Small intestine (tissue), 7 donors: ENCODE measurements at regions not wholly inside any gene's neighbourhood (a gene's known extent, or its start where the extent isn't known, plus 50 kb on each side); places are given as distances from the start of the nearest gene placed in this dataset.

Experiments
- DNase-seq, 2 donors: peaks; one replicate each; pipeline versions ENCODE4 v3.0.0 to v3.0.0-alpha.2; 2013
- FAIRE-seq: peaks from 2 replicates; lab custom pipeline; 2012; peaks lifted over from hg19 to GRCh38; lab: Jason Lieb, UNC
- H3K27ac ChIP-seq, 3 donors: one replicate each; pipeline ENCODE4 v1.5.1; 2013; ENCODE audit warnings: low read length in 2 of 3, mild to moderate bottlenecking in 2 of 3, control low read depth in 1 of 3, inconsistent platforms in 1 of 3, low read depth in 1 of 3, moderate library complexity in 1 of 3
- H3K27me3 ChIP-seq, 3 donors: one replicate each; pipeline ENCODE4 v1.6.1; 2013; ENCODE audit warnings: low read length in 3 of 3, inconsistent platforms in 1 of 3; ENCODE audit not compliant: control insufficient read depth in 3 of 3, insufficient read depth in 3 of 3
- H3K36me3 ChIP-seq, 3 donors: one replicate each; pipeline ENCODE4 v1.6.1; 2013; ENCODE audit warnings: low read length in 3 of 3, inconsistent platforms in 1 of 3, low read depth in 1 of 3, mild to moderate bottlenecking in 1 of 3, moderate library complexity in 1 of 3; ENCODE audit not compliant: control insufficient read depth in 3 of 3, insufficient read depth in 2 of 3
- H3K4me1 ChIP-seq, 3 donors: one replicate each; pipeline ENCODE4 v1.6.1; 2013; ENCODE audit warnings: low read length in 2 of 3, inconsistent platforms in 1 of 3, low read depth in 1 of 3, mild to moderate bottlenecking in 1 of 3, moderate library complexity in 1 of 3; ENCODE audit not compliant: control insufficient read depth in 3 of 3, insufficient read depth in 2 of 3
- H3K4me3 ChIP-seq, 3 donors: one replicate each; pipeline ENCODE4 v1.5.1; 2013; ENCODE audit warnings: low read length in 3 of 3, control low read depth in 1 of 3, inconsistent platforms in 1 of 3, low read depth in 1 of 3, mild to moderate bottlenecking in 1 of 3, moderate library complexity in 1 of 3
- H3K9me3 ChIP-seq, 2 donors: one replicate each; pipeline ENCODE4 v1.6.1; 2013; ENCODE audit warnings: low read depth in 1 of 2, low read length in 1 of 2; ENCODE audit not compliant: control insufficient read depth in 2 of 2, insufficient read depth in 1 of 2
- WGBS, 3 donors: extraction: QIAGEN DNeasy Blood & Tissue Kit; methylation state at CpG; one replicate each; pipeline ENCODE4 v1.1.7; 2013; 5-methylcytosine and 5-hydroxymethylcytosine counted together
- donor health status: healthy with polysubstance abuse.
- donor health status: control.
- donor health status: control.
- donor health status: Bipolar disorder and iron deficiency.
- donor health status: healthy.

DNA sequence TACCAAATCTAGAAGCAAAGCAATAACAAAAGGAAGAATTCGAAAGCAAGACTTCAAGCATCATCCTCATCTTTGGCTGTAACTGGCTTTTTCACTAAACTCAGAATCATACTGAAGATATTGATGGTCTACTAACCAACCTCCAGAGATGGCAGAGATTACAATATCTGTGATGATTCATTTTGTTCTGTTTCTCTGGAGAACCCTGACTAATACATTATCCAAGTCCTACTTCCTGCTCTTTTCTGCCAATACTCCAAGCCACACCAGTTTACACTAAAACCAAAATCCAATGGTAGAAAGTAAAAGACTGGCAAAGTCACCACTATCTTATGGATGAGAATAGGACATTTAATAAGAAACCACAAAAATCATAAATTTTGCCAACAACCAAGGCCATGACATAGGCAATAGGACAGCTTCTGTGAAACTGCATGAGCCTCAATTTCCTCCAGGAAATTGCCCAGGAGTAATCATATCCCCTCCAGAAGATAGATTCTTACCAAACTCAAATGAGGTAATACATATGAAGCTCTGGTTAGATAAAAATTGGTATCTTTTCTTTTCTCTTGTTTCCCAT lies 159.8 kb downstream of the METTL4 start:
- no peak for FAIRE-seq
- 86 to 94% (median 94%) methylated on average over 1 of the region's 1 CpG for WGBS, 3 donors

DNA sequence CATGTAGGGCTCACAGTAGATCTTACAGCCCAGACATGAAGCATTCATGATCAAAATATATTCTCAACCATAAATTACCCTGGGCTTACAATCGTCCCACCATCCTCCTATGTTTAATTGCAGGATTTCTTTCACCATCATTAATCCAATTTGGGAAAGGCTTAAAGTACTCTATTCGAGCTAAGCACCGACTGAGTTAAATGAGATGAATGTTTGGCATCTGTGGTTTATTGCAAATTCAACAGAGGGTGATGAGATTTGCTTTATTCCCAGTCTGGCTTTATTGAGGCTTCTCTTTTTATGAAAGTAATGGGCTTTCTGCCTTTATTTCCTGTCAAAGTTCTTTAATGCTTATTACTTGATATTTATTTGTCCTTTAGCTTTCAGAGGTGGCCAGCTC lies 159.0 kb downstream of the METTL4 start:
- WGBS, 3 donors: 75 to 76% (median 75%) methylated on average over 3 of the region's 3 CpGs
- DNase-seq: no peak
- no peak overlapping the region for H3K4me3 ChIP-seq
- no peaks in the 10 kb centered on the region for H3K36me3 ChIP-seq
- no peaks in the 10 kb centered on the region for H3K9me3 ChIP-seq
- no peak overlapping the region for H3K27ac ChIP-seq
- H3K4me1 ChIP-seq: no peaks in the 10 kb centered on the region
- no peak for FAIRE-seq
- no peaks in the 10 kb centered on the region for H3K27me3 ChIP-seq

More for the DNA sequence above, 159.8 kb downstream of the METTL4 start:
- Histone ChIP-seq H3K27ac (no peak overlapping the region), H3K36me3 (no peaks in the 10 kb centered on the region), H3K9me3 (no peaks in the 10 kb centered on the region), H3K4me1 (no peaks in the 10 kb centered on the region), H3K4me3 (no peak overlapping the region), H3K27me3 (no peaks in the 10 kb centered on the region)
- no peak for DNase-seq

DNA sequence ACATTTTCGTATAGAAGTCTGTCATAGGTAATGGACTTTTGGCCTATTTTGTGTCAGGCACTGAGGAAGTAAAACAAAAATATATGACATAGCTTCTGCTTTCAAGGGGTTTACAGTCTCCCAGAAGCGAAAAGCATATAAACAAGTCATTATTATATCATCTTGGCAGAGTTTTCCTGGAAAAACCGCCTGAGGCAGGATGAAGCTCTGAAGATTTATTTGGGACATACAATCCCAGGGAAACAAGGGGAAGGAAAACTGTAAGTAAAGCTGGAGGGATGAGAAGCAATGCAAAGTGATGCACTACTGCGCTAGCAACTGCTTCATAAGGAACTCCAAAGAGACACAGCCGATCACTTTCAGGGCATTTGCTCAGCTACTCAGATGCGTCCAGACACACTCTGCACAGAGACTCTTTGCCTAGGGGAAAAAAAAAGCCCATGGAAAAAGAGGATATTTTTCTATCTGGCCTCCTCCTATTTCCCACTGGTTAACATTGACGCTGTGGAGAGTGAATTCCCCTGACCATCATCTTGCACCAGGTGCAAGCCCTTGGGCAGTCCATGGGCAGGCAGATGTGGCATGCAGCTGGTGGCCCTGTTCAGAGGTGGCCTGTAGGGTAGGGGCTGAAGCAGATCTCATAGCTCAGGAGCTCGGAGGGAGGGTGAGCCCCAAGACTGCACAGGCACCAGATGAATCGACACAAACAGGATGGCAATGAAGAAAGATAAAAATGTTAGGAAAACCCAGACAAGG lies 158.1 kb downstream of the METTL4 start:
- no peaks in the 10 kb centered on the region for H3K36me3 ChIP-seq
- FAIRE-seq (no peak), DNase-seq (no peak)
- H3K9me3 ChIP-seq: no peaks in the 10 kb centered on the region
- no peak overlapping the region for H3K4me3 ChIP-seq
- H3K27me3 ChIP-seq: no peaks in the 10 kb centered on the region
- 71 to 81% (median 75%) methylated on average over 9 of the region's 9 CpGs for WGBS, 3 donors
- no peaks in the 10 kb centered on the region for H3K4me1 ChIP-seq
- no peak overlapping the region for H3K27ac ChIP-seq

DNA sequence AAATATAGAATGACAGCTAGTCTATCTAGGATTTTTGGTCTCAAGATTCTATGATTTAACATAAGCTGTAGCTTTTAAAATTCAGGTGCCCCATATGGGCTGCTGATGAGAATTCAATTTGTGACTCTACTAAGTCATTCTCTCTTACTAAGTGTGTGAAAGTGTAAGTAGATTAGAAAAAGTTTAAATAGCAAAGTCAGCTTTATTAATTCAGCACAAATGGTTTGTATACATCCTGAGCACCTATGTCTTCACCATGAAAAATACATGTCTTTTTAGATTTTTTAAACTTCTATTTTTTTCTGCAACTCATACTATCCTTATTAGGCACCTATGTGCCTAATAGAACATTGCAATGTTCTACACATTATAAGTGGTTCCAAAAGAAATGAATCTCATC lies 157.1 kb downstream of the METTL4 start:
- FAIRE-seq: no peak
- no peaks in the 10 kb centered on the region for H3K27me3 ChIP-seq
- no peaks in the 10 kb centered on the region for H3K36me3 ChIP-seq
- no peaks in the 10 kb centered on the region for H3K4me1 ChIP-seq
- no peak overlapping the region for H3K4me3 ChIP-seq
- no peaks in the 10 kb centered on the region for H3K9me3 ChIP-seq
- DNase-seq: no peak
- H3K27ac ChIP-seq: no peak overlapping the region

DNA sequence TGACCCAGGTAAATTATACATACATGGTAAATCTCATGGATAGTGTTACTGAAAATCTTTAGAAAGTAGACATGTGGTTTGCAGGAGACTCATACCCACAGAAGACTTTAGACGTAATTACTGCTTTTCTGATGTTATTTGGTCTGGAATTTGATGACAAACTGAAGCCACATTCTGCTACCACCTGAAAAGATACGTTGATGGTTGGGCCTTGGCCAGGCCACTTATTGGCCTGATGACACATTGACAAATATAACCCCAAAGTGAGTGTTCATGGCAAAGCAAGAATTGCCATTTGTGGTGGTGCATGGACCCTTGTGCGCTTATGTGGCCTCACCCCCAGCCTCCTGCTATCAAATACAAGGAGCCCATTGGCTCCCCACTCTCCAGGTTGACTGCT lies 155.6 kb downstream of the METTL4 start:
- FAIRE-seq: no peak
- Histone ChIP-seq H3K4me3 (no peak overlapping the region), H3K9me3 (no peaks in the 10 kb centered on the region), H3K36me3 (no peaks in the 10 kb centered on the region), H3K4me1 (no peaks in the 10 kb centered on the region), H3K27me3 (no peaks in the 10 kb centered on the region), H3K27ac (no peak overlapping the region)
- no peak for DNase-seq
- WGBS, 3 donors: 69 to 85% (median 74%) methylated on average over 3 of the region's 3 CpGs

DNA sequence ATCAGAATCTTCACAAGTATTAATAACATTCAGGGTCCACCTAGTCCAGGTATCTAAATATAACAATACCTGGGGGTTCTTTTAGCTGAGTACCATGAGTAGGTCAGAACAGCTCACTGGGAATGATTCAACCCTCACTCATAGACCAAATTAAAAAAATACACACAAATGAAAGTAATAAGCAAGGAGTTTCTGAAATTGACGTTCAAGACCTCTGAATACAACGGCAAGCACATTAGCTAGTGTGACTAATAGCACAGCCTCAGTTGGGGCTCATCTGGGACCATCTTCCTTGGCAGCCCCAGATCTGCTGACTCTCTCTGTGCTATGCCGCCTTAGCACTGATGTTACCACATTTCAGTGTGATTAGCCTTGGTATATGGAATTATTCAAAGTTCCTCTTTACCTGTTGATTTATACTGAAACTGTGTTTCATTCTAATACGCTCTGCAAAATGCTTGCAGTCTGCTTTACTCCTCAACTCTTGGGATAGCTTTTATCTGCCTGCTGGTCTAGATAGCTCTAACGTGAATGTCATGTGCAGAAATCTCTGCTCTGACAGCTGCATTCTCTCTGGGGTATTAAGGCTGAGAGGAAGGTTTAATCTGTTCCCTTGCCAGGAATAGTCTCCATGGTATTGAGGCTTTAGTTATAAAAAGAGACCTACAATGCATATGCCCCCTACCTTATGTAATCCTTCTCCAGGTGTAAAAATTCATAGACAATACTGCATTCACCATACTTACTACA lies 153.3 kb downstream of the METTL4 start:
- H3K9me3 ChIP-seq: no peaks in the 10 kb centered on the region
- WGBS, 3 donors: 67 to 73% (median 72%) methylated on average over 5 of the region's 5 CpGs
- H3K4me1 ChIP-seq: no peaks in the 10 kb centered on the region
- no peak overlapping the region for H3K27ac ChIP-seq
- FAIRE-seq (no peak), DNase-seq (no peak)
- no peak overlapping the region for H3K4me3 ChIP-seq
- H3K36me3 ChIP-seq: no peaks in the 10 kb centered on the region
- H3K27me3 ChIP-seq: no peaks in the 10 kb centered on the region

DNA sequence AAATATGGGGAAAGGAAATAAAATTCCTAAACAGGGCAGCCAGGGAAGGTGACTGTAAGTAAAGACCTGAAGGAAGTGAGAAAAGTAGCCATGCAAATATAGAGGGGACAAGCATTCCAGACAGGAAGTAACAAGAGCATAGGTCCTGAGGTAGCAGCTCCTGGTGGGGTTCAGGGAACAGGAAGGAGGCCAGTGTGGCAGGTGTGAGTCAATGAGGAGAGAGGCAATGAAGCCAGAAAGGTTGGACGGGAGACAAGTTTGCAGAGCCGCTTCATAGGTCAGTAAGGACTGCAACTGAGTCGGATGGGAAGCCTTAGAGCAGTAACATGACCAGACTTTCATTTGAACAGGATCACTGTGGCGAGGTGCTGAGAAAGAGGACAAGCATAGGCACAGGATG lies 150.9 kb downstream of the METTL4 start:
- Histone ChIP-seq H3K36me3 (no peaks in the 10 kb centered on the region), H3K4me3 (no peak overlapping the region), H3K9me3 (no peaks in the 10 kb centered on the region), H3K27ac (no peak overlapping the region), H3K4me1 (no peaks in the 10 kb centered on the region), H3K27me3 (no peaks in the 10 kb centered on the region)
- WGBS, 3 donors: 70 to 85% (median 83%) methylated on average over 4 of the region's 4 CpGs
- no peak for DNase-seq
- FAIRE-seq: no peak

DNA sequence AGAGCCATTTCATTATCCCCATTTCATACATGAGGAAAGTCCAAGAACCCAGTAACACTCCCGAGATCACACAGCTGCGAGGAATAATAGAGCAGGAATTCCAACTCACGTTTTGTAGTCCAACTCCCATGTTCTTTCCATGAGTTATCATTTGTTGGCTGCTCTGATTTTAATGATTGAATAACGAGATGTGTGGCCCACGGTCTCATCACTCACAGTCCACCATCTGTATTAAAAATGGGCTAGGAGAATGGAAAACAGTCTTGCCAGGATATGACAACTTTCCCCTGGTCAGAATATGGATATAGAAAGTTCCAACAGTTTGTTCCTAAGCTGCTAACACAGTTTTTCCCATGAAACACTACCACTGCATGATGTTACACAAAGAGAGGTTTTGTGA lies 147.5 kb downstream of the METTL4 start:
- Histone ChIP-seq H3K27ac (no peak overlapping the region), H3K27me3 (no peaks in the 10 kb centered on the region), H3K4me1 (no peaks in the 10 kb centered on the region), H3K36me3 (no peaks in the 10 kb centered on the region), H3K4me3 (no peak overlapping the region), H3K9me3 (no peaks in the 10 kb centered on the region)
- 48 to 74% (median 57%) methylated on average over 5 of the region's 5 CpGs for WGBS, 3 donors
- FAIRE-seq (no peak), DNase-seq (no peak)
